Chondrocyte (in vitro differentiated cells): ENCODE measurements at regions not wholly inside any gene's neighbourhood (a gene's known extent, or its start where the extent isn't known, plus 50 kb on each side); places are given as distances from the start of the nearest gene placed in this dataset.

Experiments
- DNase-seq: peaks from one replicate; pipeline ENCODE4 v3.0.0; 2021; ENCODE audit warnings: mixed read lengths, low spot score
- H3K27ac Mint-ChIP-seq: one replicate; pipeline ENCODE4 v1.8.0; 2021; ENCODE audit warnings: mild to moderate bottlenecking, moderate library complexity, mixed read lengths; ENCODE audit not compliant: unreplicated experiment
- H3K27me3 Mint-ChIP-seq: 2 replicates; pipeline ENCODE4 v1.8.0; 2021; ENCODE audit warnings: low read depth, mixed read lengths
- H3K36me3 Mint-ChIP-seq: 2 replicates; pipeline ENCODE4 v1.8.0; 2021; ENCODE audit warnings: low read depth, mixed read lengths
- H3K4me1 Mint-ChIP-seq: 2 replicates; pipeline ENCODE4 v1.8.0; 2021; ENCODE audit warnings: low read depth, mild to moderate bottlenecking, mixed read lengths
- H3K4me3 Mint-ChIP-seq: one replicate; pipeline ENCODE4 v1.8.0; 2021; ENCODE audit warnings: mild to moderate bottlenecking, moderate library complexity, mixed read lengths; ENCODE audit not compliant: unreplicated experiment
- H3K9me3 Mint-ChIP-seq: 2 replicates; pipeline ENCODE4 v1.8.0; 2021; ENCODE audit warnings: low read depth, mixed read lengths
- CTCF ChIP-seq: fragments of 200-600 bp; sonication (generic); IDR thresholded peaks from 2 replicates; pipeline ENCODE4 v1.5.0; 2021; ENCODE audit warnings: antibody characterized with exemption, mild to moderate bottlenecking, moderate library complexity

DNA sequence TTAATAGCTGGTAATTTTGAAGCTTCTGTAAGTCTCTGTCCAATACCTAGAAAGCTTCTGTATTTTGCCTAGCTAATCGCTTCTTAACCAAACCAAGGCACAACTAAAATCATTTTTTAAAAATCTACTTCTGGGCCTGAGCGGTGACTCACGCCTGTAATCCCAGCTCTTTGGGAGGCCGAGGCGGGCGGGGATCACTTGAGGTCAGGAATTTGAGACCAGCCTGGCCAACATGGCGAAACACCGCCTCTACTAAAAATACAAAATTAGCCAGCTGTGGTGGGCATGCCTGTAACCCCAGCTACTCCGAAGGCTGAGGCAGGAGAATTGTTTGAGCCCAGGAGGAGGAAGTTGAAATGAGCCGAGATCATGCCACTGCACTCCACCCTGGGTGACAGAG lies 148.6 kb upstream of the FIGN start:
- peaks cover 7% of the 10 kb centered on the region for H3K4me1 Mint-ChIP-seq
- no peak overlapping the region for H3K4me3 Mint-ChIP-seq
- no peak overlapping the region for H3K27ac Mint-ChIP-seq
- no peaks in the 10 kb centered on the region for H3K36me3 Mint-ChIP-seq
- TF ChIP-seq CTCF, result no peak
- H3K9me3 Mint-ChIP-seq, result peaks cover 7% of the 10 kb centered on the region
- no peaks in the 10 kb centered on the region for H3K27me3 Mint-ChIP-seq
- no peak for DNase-seq

GRCh38 chr2:163878718-163879117 lies 142.9 kb upstream of the FIGN start:
- H3K4me3 Mint-ChIP-seq, result no peak overlapping the region
- H3K36me3 Mint-ChIP-seq, result no peaks in the 10 kb centered on the region
- H3K27ac Mint-ChIP-seq, result no peak overlapping the region
- H3K4me1 Mint-ChIP-seq, result peaks cover 31% of the 10 kb centered on the region
- no peaks in the 10 kb centered on the region for H3K27me3 Mint-ChIP-seq
- no peak for DNase-seq
- H3K9me3 Mint-ChIP-seq, result peaks cover 7% of the 10 kb centered on the region
- TF ChIP-seq CTCF, result peak; percentile 72

- peak overlapping the region; percentile 58 for H3K4me3 Mint-ChIP-seq
- no peaks in the 10 kb centered on the region for H3K27me3 Mint-ChIP-seq
- no peaks in the 10 kb centered on the region for H3K36me3 Mint-ChIP-seq
- H3K9me3 Mint-ChIP-seq, result peaks cover 7% of the 10 kb centered on the region
- H3K4me1 Mint-ChIP-seq, result peaks cover 30% of the 10 kb centered on the region
- H3K27ac Mint-ChIP-seq, result peak overlapping the region; percentile 77
- TF ChIP-seq CTCF, result no peak
- DNase-seq, result no peak
Observed at GRCh38 chr2:163877316-163877715, 141.5 kb upstream of the FIGN start.

DNA sequence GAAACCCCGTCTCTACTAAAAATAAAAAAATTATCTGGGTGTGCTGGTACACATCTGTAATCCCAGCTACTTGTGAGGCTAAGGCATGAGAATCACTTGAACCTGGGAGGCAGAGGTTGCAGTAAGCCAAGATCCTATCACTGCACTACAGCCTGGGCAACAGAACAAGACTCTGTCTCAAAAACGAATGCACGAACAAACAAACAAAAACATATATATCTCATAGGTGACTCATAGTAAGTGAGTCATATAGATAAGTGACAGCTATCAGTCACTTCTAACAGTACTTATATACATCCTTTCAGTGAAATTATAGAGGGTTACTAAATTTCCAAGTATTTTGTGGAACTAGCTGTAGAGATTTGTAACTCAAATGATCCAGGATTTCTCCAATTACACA lies 127.3 kb upstream of the FIGN start:
- no peak for DNase-seq
- no peaks in the 10 kb centered on the region for H3K4me1 Mint-ChIP-seq
- H3K27ac Mint-ChIP-seq, result no peak overlapping the region
- peaks cover 13% of the 10 kb centered on the region for H3K9me3 Mint-ChIP-seq
- H3K27me3 Mint-ChIP-seq, result no peaks in the 10 kb centered on the region
- TF ChIP-seq CTCF, result no peak
- no peak overlapping the region for H3K4me3 Mint-ChIP-seq
- H3K36me3 Mint-ChIP-seq, result peaks cover 2% of the 10 kb centered on the region

DNA sequence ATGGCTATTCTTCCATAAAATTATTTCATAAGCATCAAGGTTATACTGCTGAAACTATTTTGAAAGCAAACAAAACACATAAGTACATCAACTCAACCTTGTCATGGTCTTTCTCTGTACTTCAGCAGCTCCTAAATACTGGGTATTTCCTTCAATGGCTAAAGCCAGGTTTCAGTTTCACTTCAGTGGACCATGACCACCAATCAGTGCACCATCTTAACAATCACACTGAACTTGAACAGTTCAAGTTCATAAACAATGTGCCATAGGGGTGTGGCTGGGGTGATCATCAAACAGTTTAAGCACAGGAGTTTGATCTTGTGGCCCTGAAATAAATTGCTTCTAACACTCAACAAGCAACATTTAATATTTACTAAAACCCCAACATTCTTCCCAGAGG lies 124.1 kb upstream of the FIGN start:
- H3K9me3 Mint-ChIP-seq, result no peaks in the 10 kb centered on the region
- no peaks in the 10 kb centered on the region for H3K36me3 Mint-ChIP-seq
- H3K4me3 Mint-ChIP-seq, result no peak overlapping the region
- no peak for TF ChIP-seq CTCF
- DNase-seq, result no peak
- no peaks in the 10 kb centered on the region for H3K27me3 Mint-ChIP-seq
- no peak overlapping the region for H3K27ac Mint-ChIP-seq
- H3K4me1 Mint-ChIP-seq, result peaks cover 5% of the 10 kb centered on the region
